ENCODE measurements at regions not wholly inside any gene's neighbourhood (a gene's known extent, or its start where the extent isn't known, plus 50 kb on each side); places are given as distances from the start of the nearest gene placed in this dataset.

- DNase-seq: no peak
Observed at GRCh38 chr1:114310695-114311271, 157.1 kb upstream of the SYT6 start.

DNA sequence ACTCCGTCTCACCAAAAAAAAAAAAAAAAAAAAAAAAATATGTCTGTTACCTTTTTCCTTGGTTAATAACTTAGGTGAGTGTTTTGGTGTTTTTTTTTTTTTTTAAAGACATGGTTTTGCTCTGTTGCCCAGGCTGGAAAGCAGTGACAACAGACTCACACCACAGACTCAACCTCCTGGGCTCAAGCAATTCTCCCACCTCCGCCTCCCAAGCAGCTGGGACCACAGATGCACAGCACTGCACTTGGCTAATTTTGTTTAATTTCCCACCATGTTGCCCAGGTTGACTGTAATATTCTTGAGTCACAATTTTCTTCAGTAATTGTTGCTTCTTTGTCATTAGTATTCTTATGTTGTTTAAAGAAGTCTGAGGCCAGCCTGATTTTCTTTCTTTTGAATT is 149.2 kb upstream of the SYT6 start:
- no peak for DNase-seq

DNA sequence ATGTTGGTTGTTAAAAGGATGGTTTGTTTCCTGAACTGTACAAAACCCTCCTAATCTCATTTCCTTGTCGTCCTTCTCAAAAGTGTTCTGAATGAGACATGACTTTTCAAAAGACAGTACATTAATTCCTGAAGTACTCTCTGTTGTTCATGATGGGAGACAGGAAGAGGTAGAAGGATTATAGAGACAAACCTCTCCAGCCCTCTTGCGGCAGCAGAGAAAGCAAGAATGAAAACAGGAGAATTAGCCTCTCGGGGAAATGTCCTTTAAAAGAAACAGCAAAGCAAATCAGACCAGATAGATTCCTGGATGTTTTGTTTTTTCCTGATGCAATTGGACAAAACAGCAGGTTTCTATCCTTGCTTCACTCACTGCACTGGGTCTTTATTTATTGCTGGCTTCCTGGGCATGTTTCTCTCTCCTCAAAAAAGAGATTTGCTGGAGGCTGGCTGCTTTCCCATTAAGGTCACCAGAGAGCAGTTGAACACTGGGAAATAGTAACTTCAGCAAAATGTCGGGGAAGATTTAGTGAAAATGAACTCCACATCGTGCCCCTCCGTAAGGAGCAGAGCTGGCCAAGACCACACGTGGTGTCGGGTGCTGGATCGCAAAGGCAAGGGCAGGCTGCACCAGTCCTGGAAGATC is 145.8 kb upstream of the SYT6 start:
- no peak for DNase-seq

DNA sequence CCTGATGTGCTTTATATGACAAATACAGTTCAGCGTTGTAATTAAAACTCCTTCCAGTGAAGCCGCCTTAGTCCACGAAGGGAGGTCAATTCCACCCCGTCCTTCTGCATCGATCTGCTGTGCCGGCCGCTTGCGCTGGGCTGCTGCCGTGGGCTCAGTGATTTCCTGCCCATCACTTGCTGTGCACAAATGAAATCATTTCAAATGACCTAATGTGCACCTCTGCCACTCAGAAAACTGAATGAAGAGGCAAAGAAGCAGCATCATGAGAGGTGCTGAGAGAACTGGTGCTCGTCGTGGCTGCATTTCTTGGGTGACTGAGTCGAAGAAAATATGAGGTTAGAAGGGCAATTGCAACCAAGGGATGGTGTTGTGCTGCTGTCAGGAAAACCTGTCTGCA is 144.3 kb upstream of the SYT6 start:
- DNase-seq: no peak

DNA sequence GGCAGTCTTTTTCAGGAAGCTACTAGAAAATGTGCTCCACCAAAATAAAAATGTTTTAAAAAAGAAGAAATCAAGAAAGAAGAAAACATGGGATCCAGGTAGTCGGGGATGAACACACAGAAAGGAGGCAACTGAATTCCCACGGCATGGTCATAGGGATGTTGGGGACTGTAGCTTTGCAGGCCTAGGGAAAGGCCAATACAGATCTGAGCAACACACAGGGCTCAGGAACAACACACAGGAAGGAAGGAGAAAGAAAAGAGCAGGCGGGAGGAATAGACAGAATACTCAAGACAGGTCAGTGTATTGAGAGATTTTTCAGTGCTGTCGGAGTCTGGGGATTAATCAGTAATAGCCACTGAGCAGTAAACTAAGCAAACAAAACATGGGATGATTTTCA is 142.7 kb upstream of the SYT6 start:
- DNase-seq: no peak

DNA sequence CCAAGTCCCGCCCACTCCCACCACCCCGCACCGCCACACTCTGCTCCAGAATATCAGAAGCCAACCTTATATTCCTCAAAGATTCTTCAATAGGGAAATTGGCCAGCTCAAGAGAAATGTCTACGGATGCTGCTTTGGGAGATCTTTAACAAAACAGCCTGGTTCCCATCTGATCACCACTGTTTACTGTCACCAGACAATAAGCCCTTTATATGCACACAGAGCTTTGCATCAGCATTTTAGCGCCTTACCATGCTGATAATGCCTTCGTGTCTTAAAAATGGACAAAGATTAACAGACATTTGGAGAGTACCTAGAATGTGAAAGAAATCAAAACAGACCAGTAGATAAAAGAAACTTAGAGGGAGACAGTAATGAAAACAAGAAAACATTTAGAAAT is 141.7 kb upstream of the SYT6 start:
- DNase-seq: no peak

DNA sequence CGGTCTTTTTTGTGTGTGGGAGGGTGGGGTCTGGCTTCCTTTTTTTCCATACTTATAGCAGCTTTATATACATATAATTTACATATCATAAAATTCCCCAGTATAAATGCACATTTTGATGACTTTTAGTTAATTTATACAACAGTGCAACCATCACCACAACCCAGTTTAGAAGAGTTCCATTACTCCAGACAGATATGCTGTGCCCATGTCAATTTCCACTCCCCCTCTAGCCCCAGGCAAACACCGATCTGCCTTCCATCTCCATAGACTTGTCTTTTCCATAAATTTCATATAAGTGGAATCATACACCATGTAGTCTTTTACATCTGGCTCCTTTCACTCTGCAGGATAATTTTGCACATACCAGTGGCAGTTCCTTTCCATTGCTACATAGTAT is 139.2 kb upstream of the SYT6 start:
- no peak for DNase-seq

GRCh38 chr1:114292194-114292593 is 138.5 kb upstream of the SYT6 start:
- no peak for DNase-seq

DNA sequence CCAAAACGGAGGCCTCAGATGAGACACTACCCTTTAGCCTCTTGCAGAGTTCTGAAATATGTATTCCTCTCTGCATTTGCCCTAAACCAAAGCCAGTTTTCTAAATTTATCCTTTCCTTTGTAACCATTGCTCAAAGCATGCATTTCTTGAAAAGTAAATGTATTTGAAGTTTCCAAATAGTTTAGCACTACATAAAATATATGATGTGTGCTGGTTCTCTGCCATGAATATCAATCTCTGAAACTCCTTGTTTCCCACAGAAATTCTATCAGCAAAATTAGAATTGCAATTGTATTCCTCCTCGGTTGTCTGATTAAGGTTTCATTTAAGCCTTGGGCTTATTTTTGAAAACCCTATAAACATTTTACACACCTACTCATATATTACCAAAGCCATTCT is 137.1 kb upstream of the SYT6 start:
- no peak for DNase-seq

DNA sequence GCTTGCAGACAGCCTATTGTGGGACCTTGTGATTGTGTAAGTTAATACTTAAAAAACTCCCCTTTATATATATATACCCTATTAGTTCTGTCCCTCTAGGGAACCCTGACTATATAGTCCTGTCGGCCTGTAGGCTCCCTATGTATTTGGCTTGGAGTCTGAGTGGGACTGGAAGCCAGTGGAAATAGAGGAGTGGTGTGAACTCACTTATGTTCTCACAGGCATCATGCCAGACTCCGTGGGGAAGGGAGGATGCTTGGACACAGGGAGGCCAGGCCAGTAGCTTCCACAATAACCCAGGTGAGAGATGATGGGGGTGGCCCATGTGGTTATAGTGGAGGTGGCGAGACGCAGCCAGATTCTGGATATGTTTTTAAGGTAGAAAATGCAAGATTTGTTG is 136.7 kb upstream of the SYT6 start:
- no peak for DNase-seq

- DNase-seq: no peak
Observed at GRCh38 chr1:114289824-114290223, 136.2 kb upstream of the SYT6 start.

- DNase-seq: no peak
Observed at GRCh38 chr1:114289306-114289705, 135.6 kb upstream of the SYT6 start.

- DNase-seq: no peak
Observed at GRCh38 chr1:114286960-114287359, 133.3 kb upstream of the SYT6 start.

DNA sequence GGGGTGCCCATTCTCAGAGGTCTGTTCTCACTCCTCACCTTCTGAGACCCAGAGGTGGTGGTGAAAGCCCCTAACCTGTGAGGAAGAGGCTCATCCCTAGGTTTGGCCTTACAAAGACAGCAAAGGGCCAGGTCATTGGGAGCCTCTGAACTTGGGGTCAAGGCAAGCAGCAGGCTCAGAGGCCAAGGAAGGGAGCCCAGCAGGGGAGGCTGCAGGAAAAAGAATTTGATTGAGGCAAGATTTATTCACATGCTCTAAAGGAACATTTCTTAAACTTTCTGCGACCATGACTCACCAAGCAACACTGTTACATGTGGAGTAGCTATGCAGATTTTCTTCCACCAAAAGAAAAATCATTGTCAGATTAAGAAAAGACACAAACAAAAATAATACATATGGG is 132.5 kb upstream of the SYT6 start:
- no peak for DNase-seq

- DNase-seq: peak; percentile 87
Observed at GRCh38 chr1:114282751-114283403, 129.2 kb upstream of the SYT6 start.

DNA sequence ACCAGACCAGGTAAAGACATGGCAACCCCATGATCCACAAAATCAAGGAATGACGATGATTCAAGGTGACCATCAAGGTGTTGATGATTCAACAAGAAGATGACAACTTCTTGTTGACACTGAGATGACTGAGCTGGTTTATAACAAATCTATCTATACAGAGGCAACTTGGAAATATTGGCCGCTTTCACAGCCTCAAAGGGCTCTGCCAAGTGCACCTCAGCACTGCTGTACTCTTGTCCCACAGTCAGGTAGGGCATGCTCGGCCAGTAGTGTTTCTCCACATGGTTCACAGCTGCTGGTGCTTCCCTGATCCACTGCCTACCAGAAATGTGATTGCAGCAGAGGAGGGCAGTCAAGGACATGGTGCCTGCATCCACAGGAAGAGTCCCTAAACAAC is 125.2 kb upstream of the SYT6 start:
- no peak for DNase-seq

GRCh38 chr1:114278430-114278829 is 124.8 kb upstream of the SYT6 start:
- no peak for DNase-seq

DNA sequence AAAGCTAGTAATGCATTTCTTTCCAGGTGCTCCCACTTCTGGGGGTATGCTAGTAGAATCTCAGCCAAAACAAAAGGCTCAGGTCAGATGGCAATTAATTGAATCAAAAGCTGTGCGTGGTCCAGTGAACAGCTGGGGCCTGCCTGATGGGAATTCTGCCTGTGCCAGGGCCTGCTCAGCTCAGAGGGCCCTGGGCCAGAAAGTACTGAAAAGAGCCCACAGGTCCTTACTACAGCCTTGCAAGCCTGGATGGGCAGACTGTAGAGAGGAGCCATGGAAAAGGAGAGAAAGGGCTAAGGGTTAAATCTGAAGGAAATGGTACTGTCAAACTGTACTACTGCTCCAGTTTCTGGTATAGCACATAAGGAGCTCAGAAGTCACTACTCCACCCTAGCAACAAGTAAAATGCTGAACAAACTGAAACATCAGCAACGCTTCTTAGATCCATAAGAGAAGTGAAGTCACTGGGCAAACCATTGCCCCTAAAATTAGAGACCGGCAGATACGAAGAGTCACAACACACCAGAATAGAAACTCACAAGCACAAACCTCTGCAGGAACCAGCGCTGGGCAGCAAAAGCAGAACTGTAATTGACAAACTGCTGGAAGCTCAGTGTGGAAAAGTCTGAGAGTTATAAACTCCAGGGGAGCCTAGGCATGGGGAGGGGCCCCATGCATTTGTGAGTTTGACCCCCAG is 121.1 kb upstream of the SYT6 start:
- DNase-seq: no peak

DNA sequence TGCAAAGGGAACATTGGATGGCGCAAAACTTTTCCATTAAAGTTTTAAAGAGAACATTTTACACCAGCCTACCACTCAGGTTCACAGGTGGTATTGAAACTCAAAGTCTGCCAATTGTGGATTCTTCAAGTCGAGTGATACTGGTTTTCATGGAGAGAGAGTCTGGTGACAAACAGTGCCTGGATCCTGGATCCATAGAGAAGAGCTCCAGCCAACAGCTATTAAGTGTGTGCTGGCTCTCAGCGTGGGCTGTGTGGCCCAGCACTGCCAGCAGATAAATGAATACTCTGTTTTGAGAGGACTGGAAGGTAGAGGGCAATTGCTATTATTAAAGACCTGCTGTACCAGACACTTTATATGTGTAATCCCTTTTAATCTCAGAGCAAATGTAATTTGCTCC is 118.9 kb upstream of the SYT6 start:
- DNase-seq: no peak

DNA sequence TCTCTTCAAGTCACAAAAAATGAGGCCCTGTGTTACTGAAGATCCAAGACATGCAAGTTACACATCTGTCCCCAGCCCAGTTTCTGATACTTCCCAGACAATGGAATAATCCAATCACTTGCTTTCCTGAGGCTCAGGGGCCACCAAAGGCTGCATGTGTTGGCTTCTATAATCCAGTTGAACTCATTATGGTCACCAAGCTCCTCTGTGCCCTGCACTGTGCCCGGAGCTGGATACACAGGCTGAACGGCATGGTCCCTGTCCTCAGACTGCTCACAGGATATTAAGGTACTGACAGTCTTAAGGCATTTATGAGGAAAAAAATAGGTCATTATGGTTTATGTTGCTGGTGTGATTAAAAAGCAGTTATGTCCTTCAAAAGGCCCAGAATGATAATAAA is 117.0 kb upstream of the SYT6 start:
- DNase-seq: no peak

DNA sequence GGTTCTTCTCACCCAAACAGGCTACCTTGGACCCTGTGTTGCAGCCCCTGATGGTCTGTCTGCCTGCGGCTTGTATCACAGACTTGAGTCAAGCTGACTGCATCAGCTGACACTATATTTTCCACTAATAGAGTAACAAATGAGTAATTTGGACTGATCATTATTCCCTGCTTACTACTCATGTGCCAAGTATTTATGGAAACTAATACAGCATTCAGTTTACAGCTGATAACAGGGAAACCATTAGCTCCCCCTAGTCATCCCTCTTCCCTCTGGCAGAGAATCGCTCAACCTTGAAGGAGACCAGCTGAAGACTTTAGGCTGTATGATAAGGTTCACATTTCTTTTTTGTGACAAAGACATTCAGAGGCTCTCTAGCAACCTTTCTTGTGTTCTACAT is 116.6 kb upstream of the SYT6 start:
- no peak for DNase-seq

DNA sequence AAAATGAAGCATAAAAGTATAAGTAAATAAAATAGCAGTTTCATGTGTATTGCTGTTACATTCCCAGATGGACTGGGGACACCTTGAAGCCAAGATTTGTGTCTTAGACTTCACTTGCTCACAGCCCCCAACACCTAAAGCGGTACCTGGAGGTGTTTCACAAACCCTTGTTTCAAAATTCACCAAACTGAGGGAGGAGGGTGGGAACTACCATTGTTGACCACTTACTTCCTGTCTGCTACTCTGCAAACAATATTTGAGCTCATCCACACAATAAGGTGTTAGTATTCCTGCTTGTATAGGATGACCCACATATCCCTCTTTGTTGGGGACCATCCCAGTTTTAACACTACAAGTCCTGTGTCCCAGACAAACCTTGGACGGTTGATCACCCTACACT is 115.9 kb upstream of the SYT6 start:
- DNase-seq: no peak

DNA sequence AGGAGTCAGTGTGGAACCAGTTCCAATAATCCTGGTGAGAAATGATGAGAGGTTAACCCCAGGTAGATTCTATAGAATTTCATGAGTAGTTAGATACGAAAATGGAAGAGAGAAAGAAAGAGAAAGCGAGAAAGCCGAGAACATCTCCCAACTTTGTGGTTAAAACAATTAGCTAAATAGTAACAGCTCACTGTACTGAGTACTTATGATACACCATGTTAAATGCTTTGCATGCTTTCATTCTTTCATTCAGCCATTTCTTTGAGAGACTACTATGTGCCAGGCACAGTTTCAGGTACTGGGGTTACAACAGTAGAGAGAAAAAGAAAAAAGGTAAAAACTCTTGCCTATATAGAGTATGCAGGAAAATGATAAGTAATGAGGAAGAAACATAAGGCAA is 109.7 kb upstream of the SYT6 start:
- no peak for DNase-seq

DNA sequence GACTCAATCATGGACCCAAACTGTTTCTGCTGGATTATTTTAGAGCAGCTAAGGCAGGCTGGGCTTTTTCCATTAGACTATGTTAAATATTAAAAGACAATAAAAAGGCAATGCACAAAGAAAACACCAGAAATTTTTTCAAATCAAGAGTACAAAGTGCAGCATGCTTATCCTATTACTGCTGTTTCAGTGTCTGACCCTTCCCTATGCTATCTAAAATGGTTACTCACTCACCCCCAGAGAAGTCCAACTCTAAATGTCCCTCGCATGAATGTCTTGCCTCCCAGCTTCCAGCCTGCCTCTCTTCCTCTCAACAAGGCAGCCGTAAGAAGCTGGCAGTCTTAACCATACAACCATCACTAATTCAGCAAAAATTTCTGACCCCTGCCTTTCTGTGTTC is 108.7 kb upstream of the SYT6 start:
- DNase-seq: no peak

All from OCI-M1 (cell line).